GM23338 (cell line): ENCODE measurements at regions not wholly inside any gene's neighbourhood (a gene's known extent, or its start where the extent isn't known, plus 50 kb on each side); places are given as distances from the start of the nearest gene placed in this dataset.

ENCODE experiments used
- ATAC-seq: fragments of 200-7000 bp; cut with Tn5 transposase; 3 replicates; pipeline ENCODE4 v1.9.1; 2020
- DNase-seq: peaks from one replicate; pipeline ENCODE4 v3.0.0-alpha.2; 2015; ENCODE audit warnings: low spot score
- H2AFZ ChIP-seq: fragments of 200-600 bp; sonication (generic); 2 replicates; pipeline ENCODE4 v1.8.0; 2016; ENCODE audit warnings: antibody characterized with exemption, mild to moderate bottlenecking, moderate library complexity
- H3F3A ChIP-seq: fragments of 200-600 bp; sonication (generic); replicated peaks from 2 replicates; pipeline ENCODE4 v1.8.0; 2017; ENCODE audit warnings: antibody characterized with exemption, mixed run types, low read depth
- H3K27ac ChIP-seq: fragments of 200-600 bp; sonication (generic); 2 replicates; pipeline ENCODE4 v1.6.1; 2016; ENCODE audit warnings: low read depth
- H3K27me3 ChIP-seq: fragments of 200-600 bp; sonication (generic); 2 replicates; pipeline ENCODE4 v1.8.0; 2016; ENCODE audit warnings: mild to moderate bottlenecking, mixed run types, moderate library complexity; ENCODE audit not compliant: insufficient read depth
- H3K36me3 ChIP-seq: fragments of 200-600 bp; sonication (generic); 2 replicates; pipeline ENCODE4 v1.8.0; 2016; ENCODE audit warnings: mild to moderate bottlenecking; ENCODE audit not compliant: insufficient read depth
- H3K4me1 ChIP-seq: fragments of 200-600 bp; sonication (generic); 2 replicates; pipeline ENCODE4 v1.8.0; 2016; ENCODE audit warnings: mild to moderate bottlenecking, moderate library complexity; ENCODE audit not compliant: insufficient read depth
- H3K4me2 ChIP-seq: fragments of 200-600 bp; sonication (generic); 2 replicates; pipeline ENCODE4 v1.7.1; 2017; ENCODE audit warnings: mixed run types
- H3K4me3 ChIP-seq: fragments of 200-600 bp; sonication (generic); 2 replicates; pipeline ENCODE4 v1.6.1; 2016; ENCODE audit warnings: mixed run types
- H3K79me2 ChIP-seq: fragments of 200-600 bp; sonication (generic); replicated peaks from 2 replicates; pipeline ENCODE4 v1.8.0; 2017; ENCODE audit warnings: mild to moderate bottlenecking; ENCODE audit not compliant: insufficient read depth
- H3K9me2 ChIP-seq: fragments of 200-600 bp; sonication (generic); 2 replicates; pipeline ENCODE4 v1.8.0; 2017; ENCODE audit not compliant: insufficient read depth
- H4K20me1 ChIP-seq: fragments of 200-600 bp; sonication (generic); replicated peaks from 2 replicates; pipeline ENCODE4 v1.8.0; 2017; ENCODE audit warnings: mild to moderate bottlenecking; ENCODE audit not compliant: insufficient read depth
- H3K27ac Mint-ChIP-seq: 2 replicates; pipeline ENCODE4 v1.8.0; 2020; ENCODE audit warnings: inconsistent platforms, mild to moderate bottlenecking, moderate library complexity, mixed read lengths
- H3K27me3 Mint-ChIP-seq: 3 replicates; pipeline ENCODE4 v1.8.0; 2022; ENCODE audit warnings: low read depth, mild to moderate bottlenecking, moderate library complexity, mixed read lengths, inconsistent platforms; ENCODE audit not compliant: insufficient read depth, poor library complexity
- H3K36me3 Mint-ChIP-seq: 3 replicates; pipeline ENCODE4 v1.8.0; 2021; ENCODE audit warnings: low read depth, mild to moderate bottlenecking, inconsistent platforms, moderate library complexity, mixed read lengths
- H3K4me1 Mint-ChIP-seq: 3 replicates; pipeline ENCODE4 v1.8.0; 2020; ENCODE audit warnings: mild to moderate bottlenecking, inconsistent platforms, mixed read lengths
- H3K4me3 Mint-ChIP-seq: 3 replicates; pipeline ENCODE4 v1.8.0; 2021; ENCODE audit warnings: moderate library complexity, mild to moderate bottlenecking, inconsistent platforms, mixed read lengths
- H3K9me3 Mint-ChIP-seq: 3 replicates; pipeline ENCODE4 v1.8.0; 2020; ENCODE audit warnings: moderate library complexity, mild to moderate bottlenecking, inconsistent platforms, mixed read lengths
- CREB1 ChIP-seq: fragments of 250-450 bp; sonication (Bioruptor Pico); IDR thresholded peaks from 2 replicates; pipeline ENCODE4 v1.5.0; 2020; ENCODE audit warnings: low read depth, mild to moderate bottlenecking, moderate library complexity
- EZH2 ChIP-seq: fragments of 200-600 bp; sonication (generic); IDR thresholded peaks from one replicate; pipeline ENCODE4 v1.8.0; 2017; ENCODE audit warnings: antibody characterized with exemption, mild to moderate bottlenecking, low read depth; ENCODE audit not compliant: unreplicated experiment
- NANOG ChIP-seq: IDR thresholded peaks from 2 replicates; pipeline ENCODE4 v1.6.1; 2016; ENCODE audit warnings: antibody characterized with exemption, borderline replicate concordance
- POLR2AphosphoS5 ChIP-seq: IDR thresholded peaks from 2 replicates; pipeline ENCODE4 v1.6.1; 2016; ENCODE audit warnings: antibody characterized with exemption, low read depth
- STAT1 ChIP-seq: IDR thresholded peaks from one replicate; pipeline ENCODE4 v1.6.1; 2016; ENCODE audit warnings: antibody characterized with exemption; ENCODE audit not compliant: unreplicated experiment
- ZNF114 ChIP-seq: fragments of 250-450 bp; sonication (Bioruptor Pico); IDR thresholded peaks from 2 replicates; pipeline ENCODE4 v1.5.0; 2020; ENCODE audit warnings: mild to moderate bottlenecking, moderate library complexity
- ZNF331 ChIP-seq: fragments of 250-450 bp; sonication (Bioruptor Pico); IDR thresholded peaks from 2 replicates; pipeline ENCODE4 v1.5.0; 2020; ENCODE audit warnings: low read depth, mild to moderate bottlenecking, moderate library complexity
- TF ChIP-seq, protein P1 (sequence below): IDR thresholded peaks from 2 replicates; pipeline ENCODE4 v1.6.1; 2016; ENCODE audit warnings: antibody characterized with exemption
- TF ChIP-seq, protein P2 (sequence below), 2 experiments: fragments of 200-600 bp in 1 of 2; sonication (generic) in 1 of 2; conservative IDR thresholded peaks; 2 replicates each; pipeline versions ENCODE4 v1.5.1 to v1.6.1; 2016 to 2017; ENCODE audit warnings: antibody characterized with exemption in 2 of 2, low read depth in 2 of 2, mild to moderate bottlenecking in 2 of 2, moderate library complexity in 1 of 2

DNA sequence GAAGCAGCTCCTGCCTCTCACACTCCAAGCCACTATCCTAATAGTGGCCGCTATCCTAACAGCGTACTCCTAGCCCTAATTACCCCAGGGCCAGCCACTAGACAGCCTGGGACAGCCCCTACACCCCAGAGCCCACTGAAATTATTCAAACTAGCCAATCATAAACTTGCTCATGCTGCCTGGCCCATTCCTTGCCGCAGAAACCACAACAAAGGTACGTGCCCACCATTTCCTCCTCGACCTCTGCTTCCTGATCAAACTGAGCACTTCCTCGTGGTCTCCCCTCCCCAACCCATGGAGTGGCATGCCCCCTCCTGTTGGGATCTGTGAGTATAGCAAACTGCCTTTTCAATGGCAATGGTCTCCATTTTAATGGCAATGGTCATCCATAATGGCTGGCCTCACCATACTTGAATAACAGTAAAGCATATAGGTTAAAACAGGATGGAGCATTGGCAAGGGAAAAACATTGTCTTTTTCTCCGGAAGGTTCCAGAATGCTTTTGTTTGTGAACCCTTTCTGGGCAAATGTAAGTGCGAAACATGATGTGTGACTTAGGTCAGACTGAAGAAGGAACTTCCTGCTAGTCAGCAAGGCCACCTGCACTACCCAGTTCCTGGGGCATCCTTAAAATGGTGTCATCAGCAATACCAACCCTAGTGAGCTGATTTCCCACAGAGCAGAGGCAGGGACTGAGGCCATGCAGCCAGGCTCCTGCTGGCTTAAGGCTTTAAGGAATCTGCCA lies 107.1 kb upstream of the ATP6AP2 start (continued):
- TF ChIP-seq ZNF331 (CRISPR knock-in tag) (no peak), STAT1 (no peak), EZH2 (no peak)
- TF ChIP-seq, protein P1, sequence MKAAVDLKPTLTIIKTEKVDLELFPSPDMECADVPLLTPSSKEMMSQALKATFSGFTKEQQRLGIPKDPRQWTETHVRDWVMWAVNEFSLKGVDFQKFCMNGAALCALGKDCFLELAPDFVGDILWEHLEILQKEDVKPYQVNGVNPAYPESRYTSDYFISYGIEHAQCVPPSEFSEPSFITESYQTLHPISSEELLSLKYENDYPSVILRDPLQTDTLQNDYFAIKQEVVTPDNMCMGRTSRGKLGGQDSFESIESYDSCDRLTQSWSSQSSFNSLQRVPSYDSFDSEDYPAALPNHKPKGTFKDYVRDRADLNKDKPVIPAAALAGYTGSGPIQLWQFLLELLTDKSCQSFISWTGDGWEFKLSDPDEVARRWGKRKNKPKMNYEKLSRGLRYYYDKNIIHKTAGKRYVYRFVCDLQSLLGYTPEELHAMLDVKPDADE: no peak

DNA sequence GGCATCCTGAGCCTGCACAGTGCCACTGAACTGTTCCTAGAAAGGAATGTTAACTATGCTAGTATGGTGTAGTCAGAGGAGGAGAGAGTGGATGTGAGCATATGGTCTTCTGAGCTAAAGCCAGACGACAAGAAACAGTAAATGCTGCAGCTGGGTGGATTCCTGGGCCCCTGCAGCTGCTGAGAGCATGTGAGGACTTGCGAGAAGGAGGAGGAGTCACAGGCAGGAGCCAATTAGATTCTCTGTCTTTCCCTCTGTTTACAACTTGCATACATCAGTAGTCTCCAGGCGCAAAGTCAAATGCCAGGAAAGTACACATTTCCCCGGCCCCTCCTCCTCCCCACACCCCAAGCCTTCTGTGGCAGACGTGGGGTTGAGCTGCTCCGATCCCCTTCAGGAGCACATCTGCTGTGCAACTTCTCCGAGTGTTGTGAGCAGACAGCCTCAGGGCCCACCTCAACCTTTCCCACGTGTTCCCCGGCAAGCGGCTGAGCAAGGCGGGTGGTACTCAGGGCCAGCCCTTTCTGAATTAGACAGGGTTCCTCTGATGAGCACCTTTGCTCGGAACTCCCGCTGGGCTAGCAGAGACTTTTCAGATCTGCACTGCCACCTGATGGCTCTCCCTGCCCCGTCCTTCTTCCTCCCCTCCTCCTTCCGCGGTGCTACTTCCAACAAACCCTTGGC lies 108.7 kb upstream of the ATP6AP2 start:
- ATAC-seq (peak; percentile 14), DNase-seq (peak; percentile 55)
- H2AFZ ChIP-seq: no peak overlapping the region
- no peaks in the 10 kb centered on the region for H4K20me1 ChIP-seq
- no peak overlapping the region; the same call in 2 of the 3 replicates for H3K4me3 Mint-ChIP-seq
- no peaks in the 10 kb centered on the region for H3K36me3 Mint-ChIP-seq
- H3K4me1 ChIP-seq: peaks cover 17% of the 10 kb centered on the region; the same call in 1 of the 2 replicates
- H3K79me2 ChIP-seq: no peaks in the 10 kb centered on the region
- no peak overlapping the region for H3K27ac Mint-ChIP-seq
- H3K9me2 ChIP-seq: no peaks in the 10 kb centered on the region
- H3K27ac ChIP-seq: no peak overlapping the region
- H3K4me2 ChIP-seq: 0 out of 2 replicates have a peak overlapping the region, but pooled peaks have one; percentile 10
- H3K4me1 Mint-ChIP-seq: peaks cover 40% of the 10 kb centered on the region
- no peaks in the 10 kb centered on the region for H3K27me3 ChIP-seq
- TF ChIP-seq, protein P2, sequence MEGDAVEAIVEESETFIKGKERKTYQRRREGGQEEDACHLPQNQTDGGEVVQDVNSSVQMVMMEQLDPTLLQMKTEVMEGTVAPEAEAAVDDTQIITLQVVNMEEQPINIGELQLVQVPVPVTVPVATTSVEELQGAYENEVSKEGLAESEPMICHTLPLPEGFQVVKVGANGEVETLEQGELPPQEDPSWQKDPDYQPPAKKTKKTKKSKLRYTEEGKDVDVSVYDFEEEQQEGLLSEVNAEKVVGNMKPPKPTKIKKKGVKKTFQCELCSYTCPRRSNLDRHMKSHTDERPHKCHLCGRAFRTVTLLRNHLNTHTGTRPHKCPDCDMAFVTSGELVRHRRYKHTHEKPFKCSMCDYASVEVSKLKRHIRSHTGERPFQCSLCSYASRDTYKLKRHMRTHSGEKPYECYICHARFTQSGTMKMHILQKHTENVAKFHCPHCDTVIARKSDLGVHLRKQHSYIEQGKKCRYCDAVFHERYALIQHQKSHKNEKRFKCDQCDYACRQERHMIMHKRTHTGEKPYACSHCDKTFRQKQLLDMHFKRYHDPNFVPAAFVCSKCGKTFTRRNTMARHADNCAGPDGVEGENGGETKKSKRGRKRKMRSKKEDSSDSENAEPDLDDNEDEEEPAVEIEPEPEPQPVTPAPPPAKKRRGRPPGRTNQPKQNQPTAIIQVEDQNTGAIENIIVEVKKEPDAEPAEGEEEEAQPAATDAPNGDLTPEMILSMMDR (conservative IDR thresholded peaks at IDR 0.05; ENCODE audit: low read depth in 2 of 2): peak; percentile 7 to 44; a peak in 2 of 4 replicates
- no peak for TF ChIP-seq NANOG
- H3K36me3 ChIP-seq: no peaks in the 10 kb centered on the region
- H3K9me3 Mint-ChIP-seq: no peaks in the 10 kb centered on the region; the same call in 2 of the 3 replicates
- no peak overlapping the region for H3K4me3 ChIP-seq
- peaks cover 16% of the 10 kb centered on the region for H3K27me3 Mint-ChIP-seq
- H3F3A ChIP-seq: no peaks in the 10 kb centered on the region; the same call in 1 of the 2 replicates

DNA sequence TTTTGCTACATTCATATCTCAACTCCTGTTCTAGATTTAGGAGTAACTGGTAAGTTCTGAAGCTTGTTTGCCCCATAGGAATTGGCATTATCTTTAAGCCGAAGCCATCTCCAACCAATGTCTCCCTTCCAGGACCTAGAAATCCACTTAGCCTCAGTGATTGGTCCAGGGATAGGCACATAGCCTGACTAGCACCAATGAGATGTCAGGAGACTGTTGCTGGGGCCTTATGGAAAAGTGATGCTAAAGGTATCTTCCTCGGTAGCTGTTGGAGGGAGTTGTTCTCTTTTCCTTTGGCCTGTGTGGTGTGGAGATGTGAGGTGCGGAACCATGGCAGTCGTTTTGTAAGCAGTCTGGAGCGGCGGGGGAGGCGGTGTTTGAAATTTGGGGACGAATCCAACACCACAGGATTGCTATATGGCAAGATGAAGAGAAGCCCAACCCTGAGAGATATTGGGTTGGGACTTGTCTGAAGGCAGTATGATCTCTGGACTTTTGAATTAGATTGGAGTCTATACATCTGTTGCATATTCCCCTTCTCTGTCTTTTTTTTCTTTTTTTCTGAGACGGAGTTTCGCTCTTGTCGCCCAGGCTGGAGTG lies 109.8 kb upstream of the ATP6AP2 start:
- H3K9me2 ChIP-seq: no peaks in the 10 kb centered on the region
- no peaks in the 10 kb centered on the region for H3K27me3 ChIP-seq
- H3K4me2 ChIP-seq: no peak overlapping the region
- no peaks in the 10 kb centered on the region for H4K20me1 ChIP-seq
- ATAC-seq (no peak), DNase-seq (peak; percentile 47)
- H3K79me2 ChIP-seq: no peaks in the 10 kb centered on the region
- H3K27ac ChIP-seq: no peak overlapping the region
- H3K36me3 ChIP-seq: no peaks in the 10 kb centered on the region
- peaks cover 29% of the 10 kb centered on the region for H3K4me1 Mint-ChIP-seq
- H3K4me3 Mint-ChIP-seq: no peak overlapping the region
- H3F3A ChIP-seq: no peaks in the 10 kb centered on the region; the same call in 1 of the 2 replicates
- peaks cover 16% of the 10 kb centered on the region for H3K27me3 Mint-ChIP-seq
- no peak overlapping the region for H3K27ac Mint-ChIP-seq
- no peaks in the 10 kb centered on the region for H3K36me3 Mint-ChIP-seq
- H3K9me3 Mint-ChIP-seq: no peaks in the 10 kb centered on the region; the same call in 2 of the 3 replicates
- H3K4me1 ChIP-seq: peaks cover 12% of the 10 kb centered on the region; the same call in 1 of the 2 replicates
- no peak overlapping the region for H2AFZ ChIP-seq
- H3K4me3 ChIP-seq: no peak overlapping the region
- TF ChIP-seq POLR2AphosphoS5: no peak
- no peak for TF ChIP-seq ZNF114 (CRISPR knock-in tag)
- no peak for TF ChIP-seq CREB1 (CRISPR knock-in tag)
